GOT3 (cell line): ENCODE measurements at regions not wholly inside any gene's neighbourhood (a gene's known extent, or its start where the extent isn't known, plus 50 kb on each side); places are given as distances from the start of the nearest gene placed in this dataset.
"Not testable (repeated sequence)": the region's sequence is repeated elsewhere in the genome, so short reads cannot be mapped to it uniquely, and the experiment has no call there.

Source experiments
- DNase-seq: peaks from one replicate; lab custom pipeline; 2025; ENCODE audit warnings: mixed read lengths; lab: John Stamatoyannopoulos, UW

- DNase-seq = no peak
Measured at GRCh38 chr9:105114318-105114717, 130.1 kb upstream of the SLC44A1 start.

GRCh38 chr9:105114964-105115728, 129.3 kb upstream of the SLC44A1 start:
- no peak for DNase-seq

DNA sequence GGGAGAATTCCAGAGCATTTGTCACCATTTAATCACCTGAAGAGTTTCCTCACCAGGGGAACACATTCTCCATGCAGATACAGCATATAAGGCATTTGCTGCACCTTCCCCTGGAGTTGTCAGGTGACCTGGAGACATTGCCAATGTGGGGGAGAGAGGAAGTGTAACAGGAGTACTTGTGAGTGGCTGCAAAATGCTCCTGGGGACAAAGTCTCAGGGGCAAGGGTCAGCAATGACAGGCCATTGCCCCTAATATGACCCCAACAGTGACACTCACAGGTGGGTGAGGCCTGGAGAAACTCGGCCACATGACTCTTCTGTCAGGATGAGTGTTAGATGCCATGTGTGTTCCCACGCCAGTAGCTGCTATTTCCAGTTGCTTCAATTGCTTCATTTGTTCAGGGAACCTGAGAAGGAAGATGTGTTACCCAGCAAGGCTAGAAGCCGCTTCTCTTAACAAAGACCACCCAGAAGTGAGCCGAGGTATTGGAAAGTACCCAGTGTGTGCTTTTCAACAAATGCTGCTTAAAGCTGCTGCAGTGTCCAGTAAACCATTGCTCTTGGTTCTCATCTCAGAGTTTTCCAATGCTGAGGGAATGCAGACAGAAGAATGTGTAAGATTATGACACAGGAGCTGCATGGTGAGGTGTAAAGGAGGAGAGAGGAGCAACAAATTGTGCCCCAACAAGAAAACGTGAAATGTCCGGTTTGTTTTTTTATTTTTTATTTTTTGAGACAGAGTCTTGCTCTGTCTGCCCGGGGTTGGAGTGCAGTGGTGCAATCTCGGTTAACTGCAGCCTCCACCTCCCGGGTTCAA, 128.2 kb upstream of the SLC44A1 start:
- no peak for DNase-seq

DNA sequence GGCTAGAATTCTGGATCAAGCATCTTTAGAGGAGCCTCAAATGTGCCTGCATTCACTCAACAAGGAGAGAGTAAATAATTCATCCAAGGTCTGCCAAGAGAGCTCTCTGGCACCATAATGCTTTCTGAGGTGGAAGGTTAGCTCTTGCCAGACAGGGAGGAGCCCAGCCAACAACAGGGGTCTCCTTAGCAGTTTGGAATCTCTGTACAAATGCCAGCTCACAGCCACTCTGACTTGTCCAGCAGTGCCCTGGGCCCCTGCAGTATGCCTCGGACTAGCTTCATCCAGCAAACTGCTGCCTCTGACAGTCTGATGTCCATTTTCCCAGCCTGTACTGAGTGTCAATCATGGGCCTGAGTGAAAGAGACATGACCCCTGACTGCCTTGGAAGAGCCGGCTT, 127.2 kb upstream of the SLC44A1 start:
- no peak for DNase-seq

DNA sequence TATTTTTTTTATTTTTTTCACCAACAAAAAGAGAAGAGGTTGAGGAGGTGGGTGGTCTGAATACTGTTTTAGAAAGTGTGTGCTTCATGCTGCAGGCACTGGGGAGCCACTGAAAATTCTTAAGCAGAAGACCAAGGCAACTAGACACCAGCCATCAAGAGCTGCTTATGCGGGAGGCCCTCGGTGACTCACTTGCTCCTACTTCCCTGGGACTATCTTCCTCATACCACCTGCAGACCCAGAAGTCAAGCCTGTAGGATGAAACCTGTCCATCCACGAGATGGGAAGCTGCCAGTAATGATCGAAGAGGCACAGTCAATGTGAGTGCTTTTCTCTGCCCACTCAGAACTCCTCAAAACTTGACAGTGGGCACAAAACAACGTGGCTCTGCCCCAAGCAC, 125.8 kb upstream of the SLC44A1 start:
- DNase-seq = no peak

GRCh38 chr9:105119156-105119555, 125.3 kb upstream of the SLC44A1 start:
- no peak for DNase-seq

GRCh38 chr9:105121861-105122430, 122.5 kb upstream of the SLC44A1 start:
- no peak for DNase-seq

- DNase-seq = not testable (repeated sequence)
Measured at GRCh38 chr9:105124598-105124997, 119.9 kb upstream of the SLC44A1 start.

GRCh38 chr9:105126226-105126625, 118.2 kb upstream of the SLC44A1 start:
- no peak for DNase-seq

GRCh38 chr9:105127863-105128220, 116.6 kb upstream of the SLC44A1 start:
- DNase-seq = no peak

DNA sequence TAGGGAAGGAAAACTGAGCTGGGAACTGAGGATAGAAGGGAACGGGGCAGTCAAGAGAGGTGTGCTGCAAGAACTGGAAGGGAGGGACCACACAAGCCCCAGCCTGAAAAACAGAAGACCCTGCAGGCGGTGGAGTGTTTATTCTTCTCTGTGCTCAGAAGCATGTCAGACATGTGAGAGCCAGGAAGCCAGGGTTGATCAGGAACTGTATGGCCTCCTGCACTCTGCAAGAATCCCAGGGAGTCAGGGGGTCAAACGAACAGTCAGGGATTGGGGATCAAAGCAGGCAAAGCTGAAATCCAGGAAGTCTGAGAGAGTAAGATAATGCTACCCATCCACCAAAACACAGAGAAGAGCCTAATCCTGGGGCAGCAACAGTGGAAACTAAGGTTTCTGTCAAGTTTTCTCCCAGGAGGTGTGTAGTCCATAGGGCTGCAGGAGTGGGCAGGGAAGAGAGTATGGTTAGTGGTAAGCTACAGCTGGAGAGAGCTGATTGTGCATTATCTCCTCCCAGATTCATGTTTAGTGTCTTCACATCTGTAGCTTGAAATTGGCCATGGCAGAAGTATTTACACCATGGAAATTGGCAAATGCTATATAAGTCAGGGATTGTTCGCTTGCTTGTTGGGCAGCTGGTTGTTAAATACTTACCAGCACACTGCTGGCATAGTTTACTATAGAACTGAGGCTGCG, 115.4 kb upstream of the SLC44A1 start:
- no peak for DNase-seq

GRCh38 chr9:105129731-105130130, 114.7 kb upstream of the SLC44A1 start:
- no peak for DNase-seq

- no peak for DNase-seq
Measured at GRCh38 chr9:105131981-105132380, 112.5 kb upstream of the SLC44A1 start.

DNA sequence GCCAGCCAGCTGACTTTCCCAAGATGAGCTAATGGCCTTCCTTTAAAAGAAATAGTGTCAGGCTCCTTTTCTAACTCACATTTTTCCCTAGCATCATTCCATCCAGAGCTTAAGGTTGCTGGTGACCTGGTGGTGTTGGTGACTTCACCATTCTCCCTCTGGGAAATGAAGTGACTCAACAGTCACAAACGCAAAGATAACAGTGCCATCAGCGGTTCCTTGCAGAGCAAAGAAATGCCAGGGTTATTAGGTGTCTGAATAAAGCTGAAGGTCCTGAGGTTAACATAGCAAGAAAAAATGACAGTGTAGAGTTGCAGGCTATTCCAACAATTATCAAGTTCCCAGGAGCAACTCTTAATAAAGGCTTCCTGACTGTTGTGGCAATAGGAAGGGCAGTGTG, 111.8 kb upstream of the SLC44A1 start:
- no peak for DNase-seq

- no peak for DNase-seq
Measured at GRCh38 chr9:105138306-105138801, 106.1 kb upstream of the SLC44A1 start.

DNA sequence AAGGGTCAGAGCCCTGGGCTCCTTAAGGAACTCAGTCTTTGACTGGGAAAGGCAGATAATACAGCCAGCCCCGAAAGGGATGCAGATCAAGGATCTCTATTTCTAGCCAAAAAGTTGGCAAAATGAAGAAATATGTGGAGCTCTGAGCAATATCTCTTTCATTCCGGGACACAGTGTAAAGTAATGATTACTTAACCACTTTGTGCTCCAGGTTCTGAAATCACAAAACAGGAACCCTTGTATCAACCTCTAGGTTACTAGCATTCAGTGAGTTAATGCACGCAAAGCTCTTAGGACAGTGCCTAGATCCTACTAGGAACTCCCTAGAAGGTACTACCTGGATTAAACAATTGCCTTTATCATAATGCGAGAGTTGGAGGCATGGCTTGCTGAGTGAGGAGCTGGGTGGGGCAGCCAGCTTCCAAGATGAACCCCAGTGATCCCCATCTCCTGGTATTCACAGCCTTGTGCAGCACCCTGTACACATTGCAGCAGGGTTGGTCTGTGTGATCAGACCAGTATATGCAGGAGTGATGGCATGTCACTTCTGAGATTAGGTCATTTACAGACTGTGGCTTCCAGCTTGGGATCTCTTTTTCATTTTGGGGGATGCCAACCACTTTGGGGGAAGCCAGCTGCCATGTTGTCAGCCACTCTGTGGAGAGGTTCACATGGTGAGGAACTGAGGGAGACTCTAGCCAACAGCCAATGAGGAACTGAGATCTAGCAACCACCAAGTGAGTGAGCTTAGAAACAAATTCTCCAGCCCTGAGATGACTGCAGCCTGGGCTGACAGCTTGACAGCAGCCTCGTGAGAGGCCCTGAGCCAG, 103.1 kb upstream of the SLC44A1 start:
- DNase-seq = no peak

GRCh38 chr9:105141976-105142250, 102.5 kb upstream of the SLC44A1 start:
- no peak for DNase-seq

GRCh38 chr9:105142406-105143135, 101.9 kb upstream of the SLC44A1 start:
- DNase-seq = no peak

DNA sequence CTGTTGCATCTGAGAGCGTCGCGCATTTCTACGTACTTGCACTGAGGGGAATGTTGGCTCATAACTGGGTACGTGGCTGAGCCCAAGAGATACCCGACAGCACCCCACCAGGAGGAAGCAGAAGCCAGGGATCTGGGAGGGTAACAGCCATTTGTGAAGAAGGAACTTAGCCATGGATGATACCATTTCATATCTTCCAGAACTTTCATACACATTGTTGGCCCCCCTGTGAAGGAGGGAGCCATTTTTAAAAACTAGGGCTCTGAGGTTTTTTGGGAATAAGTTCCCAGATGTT, 101.4 kb upstream of the SLC44A1 start:
- DNase-seq = no peak

GRCh38 chr9:105144076-105144475, 100.4 kb upstream of the SLC44A1 start:
- DNase-seq = no peak

DNA sequence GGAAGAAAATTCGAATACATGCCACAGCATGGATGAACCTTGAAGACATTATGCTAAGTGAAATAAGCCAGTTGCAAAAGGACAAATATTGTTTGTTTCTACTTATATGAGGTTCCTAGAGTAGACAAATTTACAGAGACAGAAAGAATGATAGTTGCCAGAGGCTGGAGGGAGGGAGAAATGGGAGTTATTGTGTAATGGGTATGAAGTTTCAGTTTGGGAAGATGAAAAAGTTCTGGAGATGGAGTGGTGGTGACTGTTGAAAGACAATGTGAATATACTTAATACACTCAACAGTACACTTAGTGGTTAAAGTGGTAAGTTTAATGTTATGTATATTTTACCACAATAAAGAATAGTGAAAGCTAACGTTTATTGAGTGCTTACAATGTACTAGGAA, 99.6 kb upstream of the SLC44A1 start:
- DNase-seq = no peak
